Right lobe of liver (tissue), 6 donors: ENCODE measurements at regions not wholly inside any gene's neighbourhood (a gene's known extent, or its start where the extent isn't known, plus 50 kb on each side); places are given as distances from the start of the nearest gene placed in this dataset.

Experiments
- ATAC-seq, 4 donors: fragments of 200-7000 bp; cut with Tn5 transposase; one replicate each; pipeline ENCODE4 v1.9.1; 2020; ENCODE audit warnings: mild to moderate bottlenecking in 4 of 4, moderate library complexity in 4 of 4
- DNase-seq, 3 donors: peaks; one replicate each; pipeline ENCODE4 v3.0.0-alpha.2; 2020
- H3K27ac ChIP-seq, 3 donors: fragments of 200-600 bp; one replicate each; pipeline ENCODE4 v1.8.0; 2022
- H3K27me3 ChIP-seq, 2 donors: fragments of 200-600 bp; one replicate each; pipeline ENCODE4 v1.8.0; 2022
- H3K36me3 ChIP-seq, 4 donors: fragments of 200-600 bp; sonication (generic) in 1 of 4; one replicate each; pipeline versions ENCODE4 v1.5.1 to v1.8.0; 2017 to 2022; ENCODE audit warnings: control low read depth in 1 of 4
- H3K4me1 ChIP-seq, 4 donors: fragments of 200-600 bp; sonication (generic) in 1 of 4; one replicate each; pipeline versions ENCODE4 v1.5.1 to v1.8.0; 2017 to 2022; ENCODE audit warnings: control low read depth in 1 of 4
- H3K4me3 ChIP-seq, 3 donors: fragments of 200-600 bp; one replicate each; pipeline ENCODE4 v1.8.0; 2022
- H3K9me3 ChIP-seq, 4 donors: fragments of 200-600 bp; sonication (generic) in 1 of 4; one replicate each; pipeline versions ENCODE4 v1.5.1 to v1.8.0; 2017 to 2022; ENCODE audit warnings: control low read depth in 1 of 4
- CTCF ChIP-seq, 4 donors: fragments of 200-600 bp in 3 of 4; fragments of 450-650 bp in 1 of 4; IDR thresholded peaks; one replicate each; pipeline versions ENCODE4 v1.5.1 to v1.8.0; 2016 to 2022; ENCODE audit warnings: antibody characterized with exemption in 4 of 4, mild to moderate bottlenecking in 2 of 4
- POLR2A ChIP-seq: fragments of 450-650 bp; IDR thresholded peaks from one replicate; pipeline ENCODE4 v1.6.1; 2017; ENCODE audit warnings: antibody characterized with exemption, mild to moderate bottlenecking
- WGBS: methylation state at CpG from one replicate; pipeline ENCODE4 v1.1.6; 2018; ENCODE audit warnings: low coverage, low lambda C conversion rate; ENCODE audit not compliant: insufficient coverage; ENCODE audit errors: missing lambda C conversion rate; 5-methylcytosine and 5-hydroxymethylcytosine counted together
- intact Hi-C, 2 donors: fragments of 100-400 bp; cut with DNase I; formaldehyde crosslinking; loops; one replicate each; pipeline versions ENCODE4 v1.11.2 to v1.14.1; 2022
- donor health status: DM: no; HTN: yes; CAD: no.
- donor health status: DM: no; HTN: no; CAD: no.
- donor health status: DM: no; HTN: no; CAD: no.
- donor health status: DM: no; HTN: yes; CAD: no.
- donor health status: DM: no; HTN: yes; CAD: no.

- Histone ChIP-seq H3K4me3 (no peak overlapping the region), H3K27me3 (no peaks in the 10 kb centered on the region), H3K27ac (no peak overlapping the region), H3K36me3 (no peaks in the 10 kb centered on the region), H3K9me3 (no peaks in the 10 kb centered on the region), H3K4me1 (no peaks in the 10 kb centered on the region)
- TF ChIP-seq CTCF (IDR thresholded peaks at IDR 0.05): no peak
- no peak for TF ChIP-seq POLR2A
- WGBS: 51% methylated on average over 3 of the region's 3 CpGs
- no peak for DNase-seq
- intact Hi-C loops: no loop called here
- no peak for ATAC-seq
Measured at GRCh38 chr4:79684516-79684915, 276.5 kb upstream of the GK2 start.

DNA sequence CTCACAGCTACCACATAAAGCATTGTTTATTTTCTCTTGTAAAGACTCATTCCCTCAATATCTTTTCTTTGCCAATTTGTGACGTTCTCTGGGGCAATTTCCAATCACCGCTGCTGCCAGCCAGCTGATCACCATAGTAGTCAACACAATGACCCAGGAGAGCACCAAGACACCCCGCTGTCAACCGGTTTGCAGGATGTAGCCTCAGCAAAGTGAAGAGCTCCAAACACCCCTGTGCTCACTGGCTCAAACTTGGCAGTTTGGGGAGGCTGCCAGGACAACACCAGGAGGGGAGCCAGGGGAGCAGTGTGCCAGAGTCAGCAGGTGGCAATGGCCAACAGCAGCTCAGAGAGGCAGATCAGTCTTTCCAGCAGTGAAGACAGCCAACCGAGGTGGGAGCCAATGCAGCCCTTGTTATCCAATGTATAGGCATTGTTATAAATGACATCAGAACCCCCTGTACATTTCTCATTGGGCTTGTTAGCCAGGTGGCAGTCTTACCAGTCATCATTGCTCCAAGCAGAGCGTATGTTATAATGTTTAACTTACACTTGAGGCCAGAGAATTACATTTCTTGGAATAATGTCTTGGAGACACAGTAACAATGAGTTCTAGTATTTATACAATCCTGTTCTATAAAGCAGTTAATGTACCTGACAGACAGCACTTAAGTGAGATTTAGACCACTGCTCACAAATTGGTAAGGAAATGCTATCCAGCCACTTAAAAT, 274.9 kb upstream of the GK2 start:
- Histone ChIP-seq H3K36me3 (no peaks in the 10 kb centered on the region), H3K4me1 (no peaks in the 10 kb centered on the region), H3K27me3 (no peaks in the 10 kb centered on the region), H3K4me3 (no peak overlapping the region), H3K27ac (no peak overlapping the region), H3K9me3 (no peaks in the 10 kb centered on the region)
- peak in 1 of 4 donors; percentile 14 for ATAC-seq
- no peak for TF ChIP-seq CTCF (IDR thresholded peaks at IDR 0.05)
- no peak for TF ChIP-seq POLR2A
- intact Hi-C loops: no loop called here
- WGBS: 64% methylated on average over 4 of the region's 6 CpGs
- no peak for DNase-seq

DNA sequence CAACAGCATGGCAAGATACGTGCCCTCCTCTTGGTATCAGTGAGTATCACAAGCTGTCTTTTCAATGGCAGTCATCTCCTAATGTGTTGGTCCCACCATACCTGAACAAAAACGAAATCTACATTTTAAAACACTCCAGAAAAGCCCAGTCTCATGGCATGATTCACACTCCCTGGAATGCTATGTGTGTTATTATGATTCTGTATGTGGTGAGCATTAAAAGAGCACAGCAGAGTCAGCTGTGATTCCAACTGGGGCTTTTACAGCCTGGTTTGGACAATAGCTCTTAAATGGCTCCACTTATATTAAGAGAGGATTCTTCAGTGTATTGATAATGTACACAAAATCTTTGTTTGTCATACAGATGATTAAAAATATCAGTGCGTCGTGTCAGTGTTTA, 274.1 kb upstream of the GK2 start:
- intact Hi-C loops: no loop called here
- ATAC-seq (no peak), DNase-seq (no peak)
- H3K27ac ChIP-seq: no peak overlapping the region
- no peaks in the 10 kb centered on the region for H3K9me3 ChIP-seq
- H3K27me3 ChIP-seq: no peaks in the 10 kb centered on the region
- TF ChIP-seq CTCF (IDR thresholded peaks at IDR 0.05): no peak
- no peak for TF ChIP-seq POLR2A
- no peak overlapping the region for H3K4me3 ChIP-seq
- H3K36me3 ChIP-seq: no peaks in the 10 kb centered on the region
- WGBS: 47% methylated on average over 4 of the region's 4 CpGs
- no peaks in the 10 kb centered on the region for H3K4me1 ChIP-seq

DNA sequence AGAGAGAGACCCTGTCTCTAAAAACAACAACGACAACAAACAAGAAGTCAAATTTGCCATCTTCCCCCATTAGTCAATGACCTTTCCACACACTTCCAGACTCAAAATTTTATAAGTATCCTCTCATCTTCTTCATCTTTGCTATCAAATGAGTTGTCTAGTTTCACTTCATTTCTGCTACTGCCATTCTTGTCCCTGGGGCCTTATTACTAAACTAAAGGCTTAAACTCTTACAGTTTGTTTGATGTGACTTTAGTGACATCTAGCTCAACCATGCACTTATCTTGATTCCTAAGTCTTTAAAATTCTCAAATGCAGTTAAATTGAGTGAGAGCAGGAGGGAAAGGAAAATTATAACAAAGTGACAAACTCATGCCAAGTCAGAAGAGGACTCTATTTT, 271.8 kb upstream of the GK2 start:
- no peak overlapping the region for H3K27ac ChIP-seq
- intact Hi-C loops: no loop called here
- H3K36me3 ChIP-seq: no peaks in the 10 kb centered on the region
- ATAC-seq (no peak), DNase-seq (no peak)
- no peak for TF ChIP-seq POLR2A
- TF ChIP-seq CTCF (IDR thresholded peaks at IDR 0.05): no peak
- H3K9me3 ChIP-seq: no peaks in the 10 kb centered on the region
- 67% methylated on average over 1 of the region's 1 CpG for WGBS
- H3K4me3 ChIP-seq: no peak overlapping the region
- H3K4me1 ChIP-seq: no peaks in the 10 kb centered on the region
- H3K27me3 ChIP-seq: no peaks in the 10 kb centered on the region
